T-helper 17 cell (primary cell): ENCODE measurements at regions not wholly inside any gene's neighbourhood (a gene's known extent, or its start where the extent isn't known, plus 50 kb on each side); places are given as distances from the start of the nearest gene placed in this dataset.
"Not testable (repeated sequence)": the region's sequence is repeated elsewhere in the genome, so short reads cannot be mapped to it uniquely, and the experiment has no call there.

Source experiments
- ATAC-seq: fragments of 150-1000 bp; cut with Tn5 transposase; 2 replicates; pipeline ENCODE4 v1.10.0; 2021; ENCODE audit warnings: mild to moderate bottlenecking, moderate library complexity
- DNase-seq, 3 donors: peaks; one replicate each; pipeline versions ENCODE4 v3.0.0 to v3.0.0-alpha.2; 2020 to 2021
- H3K9me3 ChIP-seq: one replicate; pipeline ENCODE4 v1.7.0; 2013; ENCODE audit warnings: low read length, mild to moderate bottlenecking; ENCODE audit not compliant: control insufficient read depth, poor library complexity, severe bottlenecking
- H3K27ac Mint-ChIP-seq: one replicate; pipeline ENCODE4 v1.8.0; 2022; ENCODE audit warnings: mild to moderate bottlenecking, moderate library complexity, mixed read lengths
- H3K27me3 Mint-ChIP-seq: one replicate; pipeline ENCODE4 v1.8.0; 2022; ENCODE audit warnings: mixed read lengths
- H3K36me3 Mint-ChIP-seq: one replicate; pipeline ENCODE4 v1.8.0; 2022; ENCODE audit warnings: low read depth, mixed read lengths
- H3K4me1 Mint-ChIP-seq: one replicate; pipeline ENCODE4 v1.8.0; 2022; ENCODE audit warnings: mild to moderate bottlenecking, mixed read lengths
- H3K4me3 Mint-ChIP-seq: one replicate; pipeline ENCODE4 v1.8.0; 2022; ENCODE audit warnings: mild to moderate bottlenecking, moderate library complexity, mixed read lengths

DNA sequence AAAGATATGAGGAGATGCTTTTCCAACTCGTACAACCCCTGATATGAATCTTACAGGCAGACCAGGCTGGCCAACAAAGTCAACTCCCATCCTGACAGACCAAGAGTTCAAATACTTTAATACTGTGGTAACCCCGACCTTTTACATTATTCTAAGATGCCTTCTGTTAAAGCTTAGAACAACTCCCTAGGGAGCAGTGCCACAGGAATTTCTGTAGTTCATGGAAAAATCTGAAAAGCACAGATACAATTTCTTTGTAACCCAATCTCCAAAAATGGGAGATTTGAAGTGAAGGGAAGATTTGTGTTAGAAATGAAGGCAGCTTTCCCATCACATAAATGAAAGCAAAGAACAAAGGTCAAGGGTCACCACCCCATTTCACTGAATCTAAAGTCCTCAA, 151.3 kb upstream of the BEND6 start:
- Mint-ChIP-seq H3K4me1 (peaks cover 2% of the 10 kb centered on the region), H3K27ac (no peak overlapping the region), H3K27me3 (no peaks in the 10 kb centered on the region), H3K4me3 (no peak overlapping the region), H3K36me3 (no peaks in the 10 kb centered on the region)
- no peaks in the 10 kb centered on the region for H3K9me3 ChIP-seq
- no peak for DNase-seq
- ATAC-seq = no peak

DNA sequence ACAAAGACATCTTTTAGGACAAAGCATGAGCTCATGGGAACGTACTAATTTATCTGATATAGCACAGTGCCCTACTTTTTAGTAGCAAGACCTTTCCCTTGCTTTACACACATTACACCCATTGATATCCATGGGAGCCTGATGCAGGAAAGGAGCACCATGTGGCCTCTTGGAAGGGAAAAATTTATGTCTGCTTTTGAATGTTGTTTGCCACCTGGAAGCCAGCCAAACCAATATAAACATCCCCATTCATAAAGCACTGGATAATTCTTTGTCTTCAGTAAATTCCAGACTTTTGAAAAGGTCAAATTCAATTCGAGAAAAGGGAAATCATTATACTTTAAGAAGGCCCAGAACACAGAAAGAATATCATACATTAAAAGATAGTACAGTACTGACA, 152.3 kb upstream of the BEND6 start:
- ATAC-seq (no peak), DNase-seq (no peak)
- Mint-ChIP-seq H3K27me3 (no peaks in the 10 kb centered on the region), H3K4me3 (no peak overlapping the region), H3K36me3 (no peaks in the 10 kb centered on the region), H3K27ac (no peak overlapping the region), H3K4me1 (peaks cover 2% of the 10 kb centered on the region)
- H3K9me3 ChIP-seq = no peaks in the 10 kb centered on the region

DNA sequence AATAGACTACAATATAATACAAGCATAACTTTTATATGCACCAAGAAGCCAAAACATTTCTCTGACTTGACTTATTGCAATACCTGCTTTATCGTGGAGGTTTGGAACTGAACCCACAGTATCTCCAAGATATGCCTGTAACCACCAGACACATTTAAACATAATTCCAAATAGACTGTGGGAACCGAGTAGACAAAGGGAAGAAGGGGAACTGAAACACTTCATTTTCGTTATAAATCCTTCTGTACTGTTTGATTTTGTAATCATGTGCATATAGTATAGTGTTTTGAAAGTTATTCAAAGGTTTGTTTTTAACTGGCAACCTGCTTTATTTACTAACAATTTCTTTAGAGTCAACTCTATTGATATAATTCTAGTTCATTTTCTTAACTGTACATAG, 154.9 kb upstream of the BEND6 start:
- Mint-ChIP-seq H3K36me3 (no peaks in the 10 kb centered on the region), H3K4me3 (no peak overlapping the region), H3K27ac (no peak overlapping the region), H3K27me3 (no peaks in the 10 kb centered on the region), H3K4me1 (no peaks in the 10 kb centered on the region)
- DNase-seq (no peak), ATAC-seq (no peak)
- no peaks in the 10 kb centered on the region for H3K9me3 ChIP-seq

DNA sequence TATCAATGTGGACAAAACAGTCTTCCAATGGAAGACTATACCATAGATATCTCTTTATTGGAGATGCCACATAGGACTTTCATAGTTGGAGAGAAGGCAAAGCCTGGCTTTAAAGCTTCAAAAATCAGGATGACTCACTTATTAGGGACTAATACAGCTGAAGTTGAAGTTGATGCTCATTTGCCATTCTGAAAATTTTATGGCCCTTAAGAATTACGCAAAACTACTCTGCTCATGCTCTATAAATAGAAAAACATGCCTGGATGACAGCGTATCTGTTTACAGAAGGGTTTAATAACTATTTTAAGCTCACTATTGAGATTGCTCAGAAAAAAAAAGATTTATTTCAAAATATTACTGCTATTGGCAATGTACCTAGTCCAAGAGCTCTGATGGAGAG, 155.5 kb upstream of the DST start:
- DNase-seq (no peak), ATAC-seq (no peak)
- H3K9me3 ChIP-seq = no peaks in the 10 kb centered on the region
- H3K36me3 Mint-ChIP-seq = no peaks in the 10 kb centered on the region
- no peak overlapping the region for H3K4me3 Mint-ChIP-seq
- no peak overlapping the region for H3K27ac Mint-ChIP-seq
- H3K27me3 Mint-ChIP-seq = no peaks in the 10 kb centered on the region
- no peaks in the 10 kb centered on the region for H3K4me1 Mint-ChIP-seq

DNA sequence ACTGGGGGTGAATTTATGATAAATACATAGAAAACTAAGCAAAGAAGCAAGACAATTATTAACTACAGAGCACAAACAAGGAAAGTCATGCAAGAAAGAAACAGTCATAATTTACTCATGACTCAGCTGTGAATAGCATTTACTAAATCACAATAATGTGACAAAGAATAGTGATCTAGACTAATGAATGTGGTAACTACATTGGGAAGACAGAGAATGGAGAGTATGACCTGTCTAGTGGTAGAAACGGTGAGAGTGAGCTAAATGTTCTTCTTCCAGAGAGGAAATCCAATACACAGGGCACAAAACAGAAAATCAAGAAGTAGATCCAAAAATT, 153.5 kb upstream of the DST start:
- no peaks in the 10 kb centered on the region for H3K4me1 Mint-ChIP-seq
- H3K4me3 Mint-ChIP-seq = no peak overlapping the region
- no peak overlapping the region for H3K27ac Mint-ChIP-seq
- no peaks in the 10 kb centered on the region for H3K36me3 Mint-ChIP-seq
- DNase-seq (no peak), ATAC-seq (no peak)
- H3K9me3 ChIP-seq = no peaks in the 10 kb centered on the region
- peaks cover under 1% of the 10 kb centered on the region for H3K27me3 Mint-ChIP-seq

DNA sequence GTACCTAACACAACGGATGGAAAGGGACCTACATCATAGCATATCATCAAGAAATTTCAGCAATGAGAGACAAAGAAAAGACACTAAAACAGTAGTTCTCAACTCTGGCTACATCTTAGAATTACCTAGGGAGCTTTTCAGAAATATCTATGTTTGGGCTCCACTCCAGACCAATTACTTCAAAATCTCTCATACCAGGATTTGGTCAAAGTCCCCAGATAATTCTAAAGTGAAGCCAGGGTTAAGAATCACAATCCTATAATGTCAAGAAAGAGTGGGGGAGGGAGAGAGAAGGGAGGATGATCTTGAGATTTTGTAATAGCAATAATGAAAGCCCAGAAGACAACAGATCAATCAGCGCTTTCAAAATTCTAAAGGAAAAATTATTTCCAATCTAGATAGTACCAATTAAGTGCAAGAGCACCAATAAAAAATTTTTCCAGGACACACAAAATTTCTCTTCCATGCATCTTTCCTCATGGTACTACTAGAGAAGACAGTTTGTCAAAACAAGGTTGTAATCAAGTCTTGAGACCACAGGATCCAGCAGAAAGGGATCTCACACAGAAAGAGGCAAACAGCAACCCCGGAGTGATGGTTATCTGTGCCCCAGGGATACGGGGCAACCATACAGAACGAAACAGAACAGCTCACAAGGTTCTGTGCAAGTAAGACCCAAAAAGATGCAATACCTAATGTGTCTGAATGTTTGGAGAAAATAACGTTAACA, 152.9 kb upstream of the DST start:
- ATAC-seq = no peak
- H3K9me3 ChIP-seq = no peaks in the 10 kb centered on the region
- H3K4me1 Mint-ChIP-seq = no peaks in the 10 kb centered on the region

DNA sequence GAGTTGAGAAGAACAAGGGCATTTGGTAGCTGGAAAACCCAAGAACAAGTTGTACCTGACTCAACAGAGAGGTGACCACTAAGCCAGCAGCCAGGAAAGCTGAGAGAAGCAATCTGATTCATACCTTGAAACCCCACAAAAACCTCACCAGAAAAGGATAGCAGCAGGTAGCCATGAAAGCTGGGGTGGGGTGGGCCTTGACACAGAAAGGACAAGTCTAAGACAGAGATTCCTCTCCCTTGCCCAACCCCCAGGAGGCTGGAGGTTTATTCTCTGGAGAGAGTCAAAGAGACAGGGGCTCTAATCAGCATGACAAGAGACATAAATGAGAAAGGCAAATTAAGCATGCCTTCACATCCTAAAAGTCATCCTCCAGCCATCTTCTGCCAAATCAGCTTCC, 151.7 kb upstream of the DST start:
- Mint-ChIP-seq H3K4me3 (no peak overlapping the region), H3K36me3 (no peaks in the 10 kb centered on the region), H3K27ac (no peak overlapping the region), H3K27me3 (peaks cover 18% of the 10 kb centered on the region), H3K4me1 (no peaks in the 10 kb centered on the region)
- DNase-seq = no peak
- no peaks in the 10 kb centered on the region for H3K9me3 ChIP-seq
- no peak for ATAC-seq

More for the DNA sequence above, 152.9 kb upstream of the DST start:
- Mint-ChIP-seq H3K4me3 (no peak overlapping the region), H3K27me3 (peaks cover 6% of the 10 kb centered on the region), H3K36me3 (no peaks in the 10 kb centered on the region), H3K27ac (no peak overlapping the region)
- DNase-seq = no peak

DNA sequence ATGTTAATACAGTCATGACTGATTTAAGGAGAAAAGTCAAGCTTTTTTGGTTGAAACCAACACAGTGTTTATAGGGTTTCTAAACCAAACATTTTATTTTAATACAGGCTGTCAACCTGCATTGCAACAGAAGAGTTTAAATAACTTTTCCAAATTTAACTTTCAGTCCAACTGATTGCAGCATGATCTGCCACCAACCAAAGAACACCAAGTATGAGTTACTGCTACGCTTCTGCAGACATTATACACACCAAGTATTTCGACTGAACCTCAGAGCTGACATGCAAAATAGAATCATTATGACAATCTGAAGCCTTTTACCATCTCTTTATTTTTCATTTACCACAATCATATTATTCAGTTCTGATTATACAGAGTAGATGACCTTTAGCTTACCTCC, 151.2 kb upstream of the DST start:
- H3K27me3 Mint-ChIP-seq = peaks cover 18% of the 10 kb centered on the region
- DNase-seq (no peak), ATAC-seq (no peak)
- no peak overlapping the region for H3K27ac Mint-ChIP-seq
- no peaks in the 10 kb centered on the region for H3K4me1 Mint-ChIP-seq
- no peaks in the 10 kb centered on the region for H3K9me3 ChIP-seq
- H3K4me3 Mint-ChIP-seq = no peak overlapping the region
- no peaks in the 10 kb centered on the region for H3K36me3 Mint-ChIP-seq

DNA sequence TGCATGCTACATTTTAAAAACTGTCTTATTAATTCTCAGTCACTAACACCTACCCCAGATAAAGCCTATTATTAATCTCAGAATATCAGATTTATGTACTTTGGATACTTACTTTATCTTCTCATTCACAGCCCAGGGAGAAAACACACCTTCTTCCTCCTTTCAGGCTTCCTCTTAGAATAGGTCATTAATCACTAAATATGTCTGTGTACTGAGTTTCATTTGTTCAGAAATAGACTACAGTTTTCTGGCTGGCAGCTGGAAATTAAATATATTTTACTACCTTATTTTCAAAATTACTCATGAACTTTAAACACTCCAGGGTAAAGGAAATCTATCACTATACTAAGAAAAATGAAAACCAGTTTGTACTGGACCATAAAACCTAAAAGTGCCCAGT, 147.7 kb upstream of the DST start:
- no peak for ATAC-seq
- Mint-ChIP-seq H3K4me1 (no peaks in the 10 kb centered on the region), H3K36me3 (no peaks in the 10 kb centered on the region), H3K4me3 (no peak overlapping the region), H3K27ac (no peak overlapping the region), H3K27me3 (peaks cover 18% of the 10 kb centered on the region)
- H3K9me3 ChIP-seq = no peaks in the 10 kb centered on the region
- no peak for DNase-seq

DNA sequence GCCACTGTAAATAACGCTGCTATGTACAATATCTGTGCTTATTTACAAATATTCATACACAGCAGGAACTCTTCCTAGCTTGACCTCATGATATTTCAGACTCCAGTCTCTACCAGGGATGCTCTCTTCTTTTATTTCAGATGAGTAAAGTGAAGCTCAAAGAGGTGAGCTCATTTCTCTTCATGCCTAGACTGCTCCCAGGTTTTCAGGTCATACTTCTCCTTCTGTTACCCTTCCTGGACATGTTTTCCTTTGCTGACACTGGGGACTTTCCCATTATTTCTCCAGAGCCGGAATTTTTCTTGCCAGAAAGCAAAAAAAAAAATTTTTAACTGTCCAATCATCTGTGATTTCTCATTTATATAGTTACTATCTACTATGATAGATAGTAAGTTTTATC, 147.2 kb upstream of the DST start:
- Mint-ChIP-seq H3K36me3 (no peaks in the 10 kb centered on the region), H3K4me3 (no peak overlapping the region), H3K27ac (no peak overlapping the region), H3K4me1 (no peaks in the 10 kb centered on the region), H3K27me3 (peaks cover 18% of the 10 kb centered on the region)
- ATAC-seq (no peak), DNase-seq (no peak)
- H3K9me3 ChIP-seq = no peaks in the 10 kb centered on the region

DNA sequence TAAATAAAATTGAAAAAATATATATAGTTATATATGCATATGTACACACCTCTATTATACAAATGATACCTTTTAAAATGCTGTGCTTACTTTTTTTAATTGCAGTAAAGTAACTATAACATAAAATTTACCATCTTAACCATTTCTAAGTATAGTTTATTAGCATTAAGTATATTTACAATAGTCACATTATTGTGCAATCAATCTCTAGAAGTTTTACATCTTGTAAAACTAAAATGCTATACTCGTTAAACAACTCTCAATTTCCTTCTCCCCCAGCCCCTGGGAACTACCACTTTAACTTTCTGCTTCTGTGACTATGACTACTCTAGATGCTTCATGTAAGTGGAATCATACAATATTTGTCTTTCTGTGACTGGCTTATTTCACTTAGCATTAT, 146.7 kb upstream of the DST start:
- ATAC-seq (no peak), DNase-seq (no peak)
- Mint-ChIP-seq H3K36me3 (no peaks in the 10 kb centered on the region), H3K4me1 (no peaks in the 10 kb centered on the region), H3K27me3 (peaks cover 18% of the 10 kb centered on the region), H3K4me3 (no peak overlapping the region), H3K27ac (no peak overlapping the region)
- no peaks in the 10 kb centered on the region for H3K9me3 ChIP-seq

DNA sequence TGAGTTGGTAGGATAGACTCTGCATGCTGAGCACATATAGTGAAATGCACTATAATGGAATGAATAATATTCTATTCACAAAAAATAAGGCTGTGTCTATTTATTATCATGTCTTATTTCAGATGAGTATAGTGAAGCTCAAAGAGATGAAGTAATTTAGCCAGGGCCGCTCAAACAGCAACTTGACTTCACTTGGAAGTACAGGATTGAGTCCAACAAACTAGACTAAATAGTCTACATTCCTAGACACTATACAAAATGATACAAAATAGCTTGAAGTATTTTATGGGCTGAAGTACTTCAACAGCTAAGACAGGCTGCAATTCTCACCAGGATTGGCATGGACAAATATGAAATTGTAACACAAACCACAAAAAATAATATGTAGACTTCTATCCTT, 144.5 kb upstream of the DST start:
- H3K4me1 Mint-ChIP-seq = no peaks in the 10 kb centered on the region
- ATAC-seq (no peak), DNase-seq (no peak)
- no peak overlapping the region for H3K4me3 Mint-ChIP-seq
- H3K9me3 ChIP-seq = no peaks in the 10 kb centered on the region
- H3K27me3 Mint-ChIP-seq = peaks cover 18% of the 10 kb centered on the region
- H3K36me3 Mint-ChIP-seq = no peaks in the 10 kb centered on the region
- no peak overlapping the region for H3K27ac Mint-ChIP-seq

DNA sequence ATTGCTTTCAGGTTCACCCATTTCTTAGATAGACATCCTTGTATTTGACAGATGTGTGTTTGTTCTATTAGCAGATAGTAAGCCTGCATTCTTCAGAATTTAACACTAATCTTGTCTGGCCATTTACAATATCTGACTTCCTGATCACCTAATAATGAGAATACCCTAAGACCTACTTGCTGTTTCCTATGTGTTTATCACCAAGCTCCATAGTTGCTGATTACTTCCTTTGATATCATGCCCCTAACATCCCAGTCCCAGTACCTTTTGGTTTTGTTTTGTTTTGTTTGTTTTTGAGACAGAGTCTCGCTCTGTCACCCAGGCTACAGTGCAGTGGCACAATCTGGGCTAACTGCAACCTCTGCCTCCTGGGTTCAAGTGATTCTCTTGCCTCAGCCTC, 143.6 kb upstream of the DST start:
- Mint-ChIP-seq H3K4me1 (no peaks in the 10 kb centered on the region), H3K4me3 (no peak overlapping the region), H3K27ac (no peak overlapping the region), H3K36me3 (no peaks in the 10 kb centered on the region), H3K27me3 (peaks cover 18% of the 10 kb centered on the region)
- ATAC-seq = no peak
- no peak for DNase-seq
- no peaks in the 10 kb centered on the region for H3K9me3 ChIP-seq

DNA sequence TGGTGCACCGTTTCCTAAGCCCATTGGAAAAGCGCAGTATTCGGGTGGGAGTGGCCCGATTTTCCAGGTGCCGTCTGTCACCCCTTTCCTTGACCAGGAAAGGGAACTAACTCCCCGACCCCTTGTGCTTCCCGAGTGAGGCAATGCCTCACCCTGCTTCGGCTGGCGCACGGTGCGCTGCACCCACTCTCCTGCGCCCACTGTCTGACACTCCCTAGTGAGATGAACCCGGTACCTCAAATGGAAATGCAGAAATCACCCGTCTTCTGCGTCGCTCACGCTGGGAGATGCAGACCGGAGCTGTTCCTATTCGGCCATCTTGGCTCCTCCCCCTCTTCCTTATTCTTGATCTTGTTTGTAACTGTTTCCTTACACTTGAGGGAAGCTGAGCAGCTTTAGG, 142.8 kb upstream of the DST start:
- H3K36me3 Mint-ChIP-seq, DNase-seq, H3K9me3 ChIP-seq, H3K27ac Mint-ChIP-seq, H3K4me1 Mint-ChIP-seq, H3K4me3 Mint-ChIP-seq, ATAC-seq: not testable (repeated sequence)
- peaks cover 11% of the 10 kb centered on the region for H3K27me3 Mint-ChIP-seq
